ENCODE measurements at regions not wholly inside any gene's neighbourhood (a gene's known extent, or its start where the extent isn't known, plus 50 kb on each side); places are given as distances from the start of the nearest gene placed in this dataset.

- TF ChIP-seq, protein P1, sequence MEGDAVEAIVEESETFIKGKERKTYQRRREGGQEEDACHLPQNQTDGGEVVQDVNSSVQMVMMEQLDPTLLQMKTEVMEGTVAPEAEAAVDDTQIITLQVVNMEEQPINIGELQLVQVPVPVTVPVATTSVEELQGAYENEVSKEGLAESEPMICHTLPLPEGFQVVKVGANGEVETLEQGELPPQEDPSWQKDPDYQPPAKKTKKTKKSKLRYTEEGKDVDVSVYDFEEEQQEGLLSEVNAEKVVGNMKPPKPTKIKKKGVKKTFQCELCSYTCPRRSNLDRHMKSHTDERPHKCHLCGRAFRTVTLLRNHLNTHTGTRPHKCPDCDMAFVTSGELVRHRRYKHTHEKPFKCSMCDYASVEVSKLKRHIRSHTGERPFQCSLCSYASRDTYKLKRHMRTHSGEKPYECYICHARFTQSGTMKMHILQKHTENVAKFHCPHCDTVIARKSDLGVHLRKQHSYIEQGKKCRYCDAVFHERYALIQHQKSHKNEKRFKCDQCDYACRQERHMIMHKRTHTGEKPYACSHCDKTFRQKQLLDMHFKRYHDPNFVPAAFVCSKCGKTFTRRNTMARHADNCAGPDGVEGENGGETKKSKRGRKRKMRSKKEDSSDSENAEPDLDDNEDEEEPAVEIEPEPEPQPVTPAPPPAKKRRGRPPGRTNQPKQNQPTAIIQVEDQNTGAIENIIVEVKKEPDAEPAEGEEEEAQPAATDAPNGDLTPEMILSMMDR (IDR thresholded peaks at IDR 0.05) = no peak
- TF ChIP-seq ZFX (IDR thresholded peaks at IDR 0.05; ENCODE audit: borderline replicate concordance) = no peak
Observed at GRCh38 chr1:96538111-96538641, 183.4 kb upstream of the PTBP2 start.
